WTC11 (cell line): ENCODE measurements at regions not wholly inside any gene's neighbourhood (a gene's known extent, or its start where the extent isn't known, plus 50 kb on each side); places are given as distances from the start of the nearest gene placed in this dataset.

ENCODE experiments used
- ATAC-seq: fragments of 200-7000 bp; cut with Tn5 transposase; 2 replicates; pipeline ENCODE4 v1.10.0; 2021; ENCODE audit warnings: mild to moderate bottlenecking, moderate library complexity
- CTCF ChIA-PET: fragments of 300-600 bp; sonication (Branson Sonifier 250); formaldehyde crosslinking; loops from one replicate; lab custom pipeline; 2021; ENCODE audit warnings: antibody characterized with exemption; lab: Charles Lee
- POLR2A ChIA-PET: fragments of 350-600 bp; sonication (Branson Sonifier 250); formaldehyde crosslinking; loops from one replicate; lab custom pipeline; 2021; ENCODE audit warnings: antibody characterized with exemption; lab: Charles Lee
- DNase-seq: peaks from one replicate; pipeline ENCODE4 v3.0.0; 2021; ENCODE audit warnings: low spot score
- H3K27ac Mint-ChIP-seq: 2 replicates; pipeline ENCODE4 v1.8.0; 2021; ENCODE audit warnings: mixed read lengths
- H3K27me3 Mint-ChIP-seq: 2 replicates; pipeline ENCODE4 v1.8.0; 2021; ENCODE audit warnings: low read depth, mild to moderate bottlenecking, moderate library complexity, mixed read lengths
- H3K36me3 Mint-ChIP-seq: 2 replicates; pipeline ENCODE4 v1.8.0; 2021; ENCODE audit warnings: mixed read lengths
- H3K4me1 Mint-ChIP-seq: 2 replicates; pipeline ENCODE4 v1.8.0; 2022; ENCODE audit warnings: mixed read lengths
- H3K4me3 Mint-ChIP-seq: 2 replicates; pipeline ENCODE4 v1.8.0; 2021; ENCODE audit warnings: mild to moderate bottlenecking, moderate library complexity, mixed read lengths
- H3K9me3 Mint-ChIP-seq: 2 replicates; pipeline ENCODE4 v1.8.0; 2021; ENCODE audit warnings: mixed read lengths
- CBFB ChIP-seq: sonication (generic); formaldehyde crosslinking; IDR thresholded peaks from 2 replicates; pipeline ENCODE4 v1.8.1; 2022; ENCODE audit warnings: mild to moderate bottlenecking, low read depth, missing genetic modification reagents
- E2F5 ChIP-seq: sonication (generic); formaldehyde crosslinking; IDR thresholded peaks from 2 replicates; pipeline ENCODE4 v1.8.1; 2022; ENCODE audit warnings: mild to moderate bottlenecking, moderate library complexity, missing genetic modification reagents
- ERG ChIP-seq: fragments of 250-450 bp; sonication (Bioruptor Pico); IDR thresholded peaks from 2 replicates; pipeline ENCODE4 v1.8.0; 2021; ENCODE audit warnings: mild to moderate bottlenecking
- GRHL2 ChIP-seq: fragments of 250-450 bp; sonication (Bioruptor Pico); IDR thresholded peaks from 2 replicates; pipeline ENCODE4 v1.8.0; 2022; ENCODE audit warnings: mild to moderate bottlenecking, moderate library complexity; ENCODE audit not compliant: insufficient replicate concordance, severe bottlenecking
- HMGA2 ChIP-seq: fragments of 250-450 bp; sonication (Bioruptor Pico); IDR thresholded peaks from 2 replicates; pipeline ENCODE4 v1.4.0; 2021; ENCODE audit warnings: mild to moderate bottlenecking, moderate library complexity
- JUN ChIP-seq: sonication (generic); formaldehyde crosslinking; IDR thresholded peaks from 2 replicates; pipeline ENCODE4 v1.8.0; 2023; ENCODE audit warnings: mild to moderate bottlenecking, missing genetic modification reagents
- NFE2L1 ChIP-seq: sonication (generic); formaldehyde crosslinking; IDR thresholded peaks from 2 replicates; pipeline ENCODE4 v1.8.1; 2023; ENCODE audit warnings: missing genetic modification reagents
- NR2C2 ChIP-seq: sonication (generic); formaldehyde crosslinking; IDR thresholded peaks from 2 replicates; pipeline ENCODE4 v1.8.0; 2022; ENCODE audit warnings: mild to moderate bottlenecking, missing genetic modification reagents
- PRRX2 ChIP-seq: fragments of 250-450 bp; sonication (Bioruptor Pico); IDR thresholded peaks from 2 replicates; pipeline ENCODE4 v1.8.0; 2021; ENCODE audit warnings: mild to moderate bottlenecking
- STAT6 ChIP-seq: sonication (generic); formaldehyde crosslinking; conservative IDR thresholded peaks from 2 replicates; pipeline ENCODE4 v1.8.1; 2023; ENCODE audit warnings: mild to moderate bottlenecking, low read depth, missing genetic modification reagents, moderate library complexity
- TEAD1 ChIP-seq: sonication (generic); formaldehyde crosslinking; IDR thresholded peaks from 2 replicates; pipeline ENCODE4 v1.8.0; 2022; ENCODE audit warnings: mild to moderate bottlenecking, missing genetic modification reagents
- TEAD4 ChIP-seq: sonication (generic); formaldehyde crosslinking; IDR thresholded peaks from 2 replicates; pipeline ENCODE4 v1.8.0; 2022; ENCODE audit warnings: mild to moderate bottlenecking, missing genetic modification reagents
- ZMAT4 ChIP-seq: fragments of 250-450 bp; sonication (Bioruptor Pico); IDR thresholded peaks from 2 replicates; pipeline ENCODE4 v1.9.0; 2021; ENCODE audit warnings: mild to moderate bottlenecking
- ZNF138 ChIP-seq: sonication (generic); formaldehyde crosslinking; conservative IDR thresholded peaks from 2 replicates; pipeline ENCODE4 v1.8.1; 2022; ENCODE audit warnings: mild to moderate bottlenecking, moderate library complexity, missing genetic modification reagents
- TF ChIP-seq, protein P1 (sequence below): sonication (generic); formaldehyde crosslinking; IDR thresholded peaks from 2 replicates; pipeline ENCODE4 v1.8.1; 2023; ENCODE audit warnings: mild to moderate bottlenecking, moderate library complexity, missing genetic modification reagents
- TF ChIP-seq, protein P2 (sequence below): fragments of 250-450 bp; sonication (Bioruptor Pico); IDR thresholded peaks from 2 replicates; pipeline ENCODE4 v1.9.0; 2021; ENCODE audit warnings: mild to moderate bottlenecking
- TF ChIP-seq, protein P3 (sequence below): sonication (generic); formaldehyde crosslinking; IDR thresholded peaks from 2 replicates; pipeline ENCODE4 v1.8.1; 2023; ENCODE audit warnings: mild to moderate bottlenecking, missing genetic modification reagents, borderline replicate concordance
- TF ChIP-seq, protein P4 (sequence below): sonication (generic); formaldehyde crosslinking; IDR thresholded peaks from 2 replicates; pipeline ENCODE4 v1.8.1; 2023; ENCODE audit warnings: mild to moderate bottlenecking, missing genetic modification reagents, moderate library complexity
- TF ChIP-seq, protein P5 (sequence below): fragments of 200-600 bp; IDR thresholded peaks from 2 replicates; pipeline ENCODE4 v1.8.0; 2022; ENCODE audit warnings: antibody characterized with exemption

- ATAC-seq (no peak), DNase-seq (no peak)
- ChIA-PET POLR2A (no interaction called here), CTCF (no interaction called here)
- peaks cover 4% of the 10 kb centered on the region for H3K9me3 Mint-ChIP-seq
- H3K4me1 Mint-ChIP-seq = peaks cover 19% of the 10 kb centered on the region
- H3K4me3 Mint-ChIP-seq = no peak overlapping the region
- TF ChIP-seq ZNF138 (CRISPR knock-in tag) (no peak), HMGA2 (CRISPR knock-in tag) (no peak), GRHL2 (CRISPR knock-in tag) (no peak), PRRX2 (CRISPR knock-in tag) (no peak), E2F5 (no peak)
- TF ChIP-seq, protein P1, sequence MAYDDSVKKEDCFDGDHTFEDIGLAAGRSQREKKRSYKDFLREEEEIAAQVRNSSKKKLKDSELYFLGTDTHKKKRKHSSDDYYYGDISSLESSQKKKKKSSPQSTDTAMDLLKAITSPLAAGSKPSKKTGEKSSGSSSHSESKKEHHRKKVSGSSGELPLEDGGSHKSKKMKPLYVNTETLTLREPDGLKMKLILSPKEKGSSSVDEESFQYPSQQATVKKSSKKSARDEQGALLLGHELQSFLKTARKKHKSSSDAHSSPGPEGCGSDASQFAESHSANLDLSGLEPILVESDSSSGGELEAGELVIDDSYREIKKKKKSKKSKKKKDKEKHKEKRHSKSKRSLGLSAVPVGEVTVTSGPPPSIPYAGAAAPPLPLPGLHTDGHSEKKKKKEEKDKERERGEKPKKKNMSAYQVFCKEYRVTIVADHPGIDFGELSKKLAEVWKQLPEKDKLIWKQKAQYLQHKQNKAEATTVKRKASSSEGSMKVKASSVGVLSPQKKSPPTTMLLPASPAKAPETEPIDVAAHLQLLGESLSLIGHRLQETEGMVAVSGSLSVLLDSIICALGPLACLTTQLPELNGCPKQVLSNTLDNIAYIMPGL (CRISPR knock-in tag) = no peak
- TF ChIP-seq, protein P2, sequence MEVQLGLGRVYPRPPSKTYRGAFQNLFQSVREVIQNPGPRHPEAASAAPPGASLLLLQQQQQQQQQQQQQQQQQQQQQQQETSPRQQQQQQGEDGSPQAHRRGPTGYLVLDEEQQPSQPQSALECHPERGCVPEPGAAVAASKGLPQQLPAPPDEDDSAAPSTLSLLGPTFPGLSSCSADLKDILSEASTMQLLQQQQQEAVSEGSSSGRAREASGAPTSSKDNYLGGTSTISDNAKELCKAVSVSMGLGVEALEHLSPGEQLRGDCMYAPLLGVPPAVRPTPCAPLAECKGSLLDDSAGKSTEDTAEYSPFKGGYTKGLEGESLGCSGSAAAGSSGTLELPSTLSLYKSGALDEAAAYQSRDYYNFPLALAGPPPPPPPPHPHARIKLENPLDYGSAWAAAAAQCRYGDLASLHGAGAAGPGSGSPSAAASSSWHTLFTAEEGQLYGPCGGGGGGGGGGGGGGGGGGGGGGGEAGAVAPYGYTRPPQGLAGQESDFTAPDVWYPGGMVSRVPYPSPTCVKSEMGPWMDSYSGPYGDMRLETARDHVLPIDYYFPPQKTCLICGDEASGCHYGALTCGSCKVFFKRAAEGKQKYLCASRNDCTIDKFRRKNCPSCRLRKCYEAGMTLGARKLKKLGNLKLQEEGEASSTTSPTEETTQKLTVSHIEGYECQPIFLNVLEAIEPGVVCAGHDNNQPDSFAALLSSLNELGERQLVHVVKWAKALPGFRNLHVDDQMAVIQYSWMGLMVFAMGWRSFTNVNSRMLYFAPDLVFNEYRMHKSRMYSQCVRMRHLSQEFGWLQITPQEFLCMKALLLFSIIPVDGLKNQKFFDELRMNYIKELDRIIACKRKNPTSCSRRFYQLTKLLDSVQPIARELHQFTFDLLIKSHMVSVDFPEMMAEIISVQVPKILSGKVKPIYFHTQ (CRISPR knock-in tag) = no peak
- TF ChIP-seq, protein P3, sequence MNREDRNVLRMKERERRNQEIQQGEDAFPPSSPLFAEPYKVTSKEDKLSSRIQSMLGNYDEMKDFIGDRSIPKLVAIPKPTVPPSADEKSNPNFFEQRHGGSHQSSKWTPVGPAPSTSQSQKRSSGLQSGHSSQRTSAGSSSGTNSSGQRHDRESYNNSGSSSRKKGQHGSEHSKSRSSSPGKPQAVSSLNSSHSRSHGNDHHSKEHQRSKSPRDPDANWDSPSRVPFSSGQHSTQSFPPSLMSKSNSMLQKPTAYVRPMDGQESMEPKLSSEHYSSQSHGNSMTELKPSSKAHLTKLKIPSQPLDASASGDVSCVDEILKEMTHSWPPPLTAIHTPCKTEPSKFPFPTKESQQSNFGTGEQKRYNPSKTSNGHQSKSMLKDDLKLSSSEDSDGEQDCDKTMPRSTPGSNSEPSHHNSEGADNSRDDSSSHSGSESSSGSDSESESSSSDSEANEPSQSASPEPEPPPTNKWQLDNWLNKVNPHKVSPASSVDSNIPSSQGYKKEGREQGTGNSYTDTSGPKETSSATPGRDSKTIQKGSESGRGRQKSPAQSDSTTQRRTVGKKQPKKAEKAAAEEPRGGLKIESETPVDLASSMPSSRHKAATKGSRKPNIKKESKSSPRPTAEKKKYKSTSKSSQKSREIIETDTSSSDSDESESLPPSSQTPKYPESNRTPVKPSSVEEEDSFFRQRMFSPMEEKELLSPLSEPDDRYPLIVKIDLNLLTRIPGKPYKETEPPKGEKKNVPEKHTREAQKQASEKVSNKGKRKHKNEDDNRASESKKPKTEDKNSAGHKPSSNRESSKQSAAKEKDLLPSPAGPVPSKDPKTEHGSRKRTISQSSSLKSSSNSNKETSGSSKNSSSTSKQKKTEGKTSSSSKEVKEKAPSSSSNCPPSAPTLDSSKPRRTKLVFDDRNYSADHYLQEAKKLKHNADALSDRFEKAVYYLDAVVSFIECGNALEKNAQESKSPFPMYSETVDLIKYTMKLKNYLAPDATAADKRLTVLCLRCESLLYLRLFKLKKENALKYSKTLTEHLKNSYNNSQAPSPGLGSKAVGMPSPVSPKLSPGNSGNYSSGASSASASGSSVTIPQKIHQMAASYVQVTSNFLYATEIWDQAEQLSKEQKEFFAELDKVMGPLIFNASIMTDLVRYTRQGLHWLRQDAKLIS = no peak
- H3K27me3 Mint-ChIP-seq = no peaks in the 10 kb centered on the region
- no peaks in the 10 kb centered on the region for H3K36me3 Mint-ChIP-seq
- no peak overlapping the region for H3K27ac Mint-ChIP-seq
Measured at GRCh38 chr21:26408511-26408910, 164.6 kb downstream of the CYYR1 start.

DNA sequence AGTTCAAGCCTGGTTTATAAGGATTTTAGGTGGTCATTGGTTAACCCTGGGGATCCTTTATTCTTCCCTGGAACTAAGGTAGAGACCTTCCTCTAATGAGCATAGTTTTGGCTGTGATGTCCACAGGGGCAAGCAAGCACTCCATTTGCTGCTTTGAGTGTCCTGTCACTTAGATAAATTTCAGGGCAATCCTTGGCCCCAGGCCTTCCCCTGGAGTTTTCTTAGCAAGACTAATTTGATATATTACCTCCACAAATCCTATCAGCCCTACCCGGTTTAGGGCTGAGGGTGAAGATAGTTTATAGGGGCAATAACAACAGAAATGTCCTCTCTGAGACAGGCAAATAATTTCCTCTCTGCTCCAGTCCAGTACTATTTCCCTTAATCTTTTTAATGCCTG is 166.6 kb downstream of the CYYR1 start:
- Mint-ChIP-seq H3K36me3 (no peaks in the 10 kb centered on the region), H3K4me3 (no peak overlapping the region), H3K4me1 (peaks cover 14% of the 10 kb centered on the region), H3K27ac (no peak overlapping the region), H3K9me3 (peaks cover 4% of the 10 kb centered on the region), H3K27me3 (no peaks in the 10 kb centered on the region)
- POLR2A ChIA-PET = interaction anchor here (0.5 kb wide), 1 partner anchor 35 kb away, joined by 5 read pairs; no protein-coding TSS in a partner anchor
- CTCF ChIA-PET = no interaction called here
- DNase-seq (no peak), ATAC-seq (no peak)
- TF ChIP-seq TEAD1 (CRISPR knock-in tag) (no peak), NR2C2 (CRISPR knock-in tag) (no peak), PRRX2 (CRISPR knock-in tag) (no peak), STAT6 (CRISPR knock-in tag) (no peak), ZNF138 (CRISPR knock-in tag) (no peak), JUN (CRISPR knock-in tag) (no peak), CBFB (no peak), ZMAT4 (CRISPR knock-in tag) (no peak), ERG (CRISPR knock-in tag) (no peak), TEAD4 (no peak), NFE2L1 (no peak)
- TF ChIP-seq, protein P4, sequence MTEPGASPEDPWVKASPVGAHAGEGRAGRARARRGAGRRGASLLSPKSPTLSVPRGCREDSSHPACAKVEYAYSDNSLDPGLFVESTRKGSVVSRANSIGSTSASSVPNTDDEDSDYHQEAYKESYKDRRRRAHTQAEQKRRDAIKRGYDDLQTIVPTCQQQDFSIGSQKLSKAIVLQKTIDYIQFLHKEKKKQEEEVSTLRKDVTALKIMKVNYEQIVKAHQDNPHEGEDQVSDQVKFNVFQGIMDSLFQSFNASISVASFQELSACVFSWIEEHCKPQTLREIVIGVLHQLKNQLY (CRISPR knock-in tag) = no peak
- TF ChIP-seq, protein P5, sequence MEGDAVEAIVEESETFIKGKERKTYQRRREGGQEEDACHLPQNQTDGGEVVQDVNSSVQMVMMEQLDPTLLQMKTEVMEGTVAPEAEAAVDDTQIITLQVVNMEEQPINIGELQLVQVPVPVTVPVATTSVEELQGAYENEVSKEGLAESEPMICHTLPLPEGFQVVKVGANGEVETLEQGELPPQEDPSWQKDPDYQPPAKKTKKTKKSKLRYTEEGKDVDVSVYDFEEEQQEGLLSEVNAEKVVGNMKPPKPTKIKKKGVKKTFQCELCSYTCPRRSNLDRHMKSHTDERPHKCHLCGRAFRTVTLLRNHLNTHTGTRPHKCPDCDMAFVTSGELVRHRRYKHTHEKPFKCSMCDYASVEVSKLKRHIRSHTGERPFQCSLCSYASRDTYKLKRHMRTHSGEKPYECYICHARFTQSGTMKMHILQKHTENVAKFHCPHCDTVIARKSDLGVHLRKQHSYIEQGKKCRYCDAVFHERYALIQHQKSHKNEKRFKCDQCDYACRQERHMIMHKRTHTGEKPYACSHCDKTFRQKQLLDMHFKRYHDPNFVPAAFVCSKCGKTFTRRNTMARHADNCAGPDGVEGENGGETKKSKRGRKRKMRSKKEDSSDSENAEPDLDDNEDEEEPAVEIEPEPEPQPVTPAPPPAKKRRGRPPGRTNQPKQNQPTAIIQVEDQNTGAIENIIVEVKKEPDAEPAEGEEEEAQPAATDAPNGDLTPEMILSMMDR = no peak
